Central memory CD8-positive, alpha-beta T cell (primary cell): ENCODE measurements at regions not wholly inside any gene's neighbourhood (a gene's known extent, or its start where the extent isn't known, plus 50 kb on each side); places are given as distances from the start of the nearest gene placed in this dataset.

Source experiments
- ATAC-seq: fragments of 150-1000 bp; cut with Tn5 transposase; replicated peaks from 2 replicates; pipeline ENCODE4 v1.10.0; 2022; ENCODE audit warnings: mild to moderate bottlenecking, moderate FRiP score, moderate number of reproducible peaks; ENCODE audit not compliant: poor library complexity, severe bottlenecking; ENCODE audit errors: extremely low read depth
- DNase-seq, 2 donors: peaks; one replicate each; pipeline ENCODE4 v3.0.0; 2021; ENCODE audit warnings: low spot score in 2 of 2
- H3K27ac Mint-ChIP-seq: one replicate; pipeline ENCODE4 v1.8.0; 2022; ENCODE audit warnings: low read depth, mild to moderate bottlenecking, moderate library complexity, mixed read lengths
- H3K27me3 Mint-ChIP-seq: one replicate; pipeline ENCODE4 v1.8.0; 2022; ENCODE audit warnings: mixed read lengths
- H3K36me3 Mint-ChIP-seq: one replicate; pipeline ENCODE4 v1.8.0; 2022; ENCODE audit warnings: mild to moderate bottlenecking, moderate library complexity, mixed read lengths; ENCODE audit not compliant: insufficient read depth
- H3K4me1 Mint-ChIP-seq: one replicate; pipeline ENCODE4 v1.8.0; 2022; ENCODE audit warnings: mixed read lengths
- H3K4me3 Mint-ChIP-seq: one replicate; pipeline ENCODE4 v1.8.0; 2022; ENCODE audit warnings: mild to moderate bottlenecking, moderate library complexity, mixed read lengths
- H3K9me3 Mint-ChIP-seq: one replicate; pipeline ENCODE4 v1.8.0; 2022; ENCODE audit warnings: mixed read lengths

DNA sequence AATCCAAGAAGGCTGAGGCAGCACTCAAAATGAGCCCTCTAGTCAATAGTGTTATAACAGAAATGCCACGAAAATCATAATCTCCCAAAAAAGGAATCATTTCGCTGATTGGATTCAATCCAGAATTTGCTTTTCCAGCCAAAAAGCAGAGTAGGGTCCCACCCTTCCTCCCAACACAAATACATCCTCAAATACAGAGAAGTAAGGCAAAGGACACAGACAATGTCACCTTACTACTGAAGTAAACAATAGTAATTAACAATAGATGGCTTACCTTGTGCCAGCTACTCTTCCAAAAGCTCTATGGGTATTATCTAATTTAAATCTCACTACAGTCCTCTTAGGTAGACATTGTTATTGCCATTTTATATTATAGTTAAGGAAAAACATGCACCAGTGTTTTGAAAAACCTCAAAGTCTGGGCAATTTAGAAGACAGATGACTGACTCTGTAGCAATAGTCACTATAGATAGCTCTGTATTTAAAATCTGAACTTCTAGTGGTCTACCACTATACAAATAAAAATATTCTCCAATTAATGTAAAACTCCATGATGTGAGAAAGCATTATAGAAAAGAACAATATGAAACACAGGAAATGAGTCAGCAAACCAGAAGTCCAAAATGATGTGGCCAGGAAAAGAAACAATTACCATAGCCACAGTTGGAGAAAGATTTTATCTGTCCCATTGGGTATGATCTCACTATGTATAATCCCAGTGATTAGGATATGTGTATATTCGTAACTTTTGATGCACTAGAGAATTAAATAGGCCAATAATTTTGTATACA, 305.0 kb upstream of the ERBB4 start:
- DNase-seq (no peak), ATAC-seq (no peak)
- H3K27me3 Mint-ChIP-seq, result no peaks in the 10 kb centered on the region
- peaks cover 7% of the 10 kb centered on the region for H3K9me3 Mint-ChIP-seq
- H3K4me3 Mint-ChIP-seq, result no peak overlapping the region
- no peak overlapping the region for H3K27ac Mint-ChIP-seq
- H3K4me1 Mint-ChIP-seq, result no peaks in the 10 kb centered on the region
- no peaks in the 10 kb centered on the region for H3K36me3 Mint-ChIP-seq

DNA sequence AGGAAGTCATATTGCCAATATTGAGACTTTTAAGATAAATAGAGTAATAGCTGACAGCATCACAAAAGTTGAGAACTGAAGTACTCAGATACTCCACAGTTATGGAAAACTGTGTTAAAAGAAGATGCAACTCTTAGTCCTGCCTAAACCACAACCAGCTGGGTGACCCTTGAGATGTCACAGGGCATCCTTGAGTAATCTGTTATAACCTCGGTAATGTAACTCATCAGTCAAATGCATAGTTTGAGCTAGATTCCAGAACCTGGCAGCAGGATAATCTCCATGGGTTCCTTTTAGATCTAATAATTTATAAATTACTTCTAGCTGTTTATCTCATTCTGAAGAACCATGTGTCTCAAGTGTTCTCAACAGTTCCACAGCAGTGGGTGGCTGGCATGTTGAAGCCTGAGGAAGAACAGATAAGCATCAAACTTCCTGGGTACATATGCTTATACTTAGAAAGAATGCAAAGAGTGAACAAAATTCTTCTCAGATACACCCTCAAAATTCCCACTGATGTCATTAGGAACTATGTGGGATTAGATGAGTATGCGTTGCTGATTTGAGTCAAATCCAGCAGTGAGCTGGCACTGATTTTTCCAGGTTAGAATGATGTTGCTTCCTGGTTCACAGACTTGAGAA, 304.1 kb upstream of the ERBB4 start:
- Mint-ChIP-seq H3K36me3 (no peaks in the 10 kb centered on the region), H3K4me1 (no peaks in the 10 kb centered on the region), H3K27ac (no peak overlapping the region), H3K4me3 (no peak overlapping the region), H3K27me3 (no peaks in the 10 kb centered on the region), H3K9me3 (peaks cover 7% of the 10 kb centered on the region)
- DNase-seq, result no peak
- no peak for ATAC-seq

DNA sequence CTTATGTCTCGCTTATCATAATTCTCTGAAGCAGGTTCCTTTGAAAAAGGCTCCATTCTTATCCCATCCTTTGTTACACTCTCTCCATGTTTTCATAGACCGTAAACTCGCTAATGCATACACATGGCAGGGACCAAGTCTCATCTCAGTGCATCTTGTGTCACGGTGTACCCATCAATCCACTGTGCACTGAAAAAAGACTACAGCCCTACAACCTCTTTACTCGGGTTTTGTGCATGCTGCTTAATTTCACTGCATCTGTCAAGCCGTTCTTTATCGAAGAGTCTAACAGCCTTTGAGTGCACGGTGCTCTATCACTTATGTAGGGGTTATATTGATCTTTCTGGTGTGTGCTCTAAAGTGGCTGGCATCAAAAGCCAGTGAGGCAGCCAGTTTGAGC, 302.9 kb upstream of the ERBB4 start:
- H3K27me3 Mint-ChIP-seq, result no peaks in the 10 kb centered on the region
- no peaks in the 10 kb centered on the region for H3K36me3 Mint-ChIP-seq
- H3K27ac Mint-ChIP-seq, result no peak overlapping the region
- peaks cover 7% of the 10 kb centered on the region for H3K9me3 Mint-ChIP-seq
- DNase-seq (no peak), ATAC-seq (no peak)
- H3K4me3 Mint-ChIP-seq, result no peak overlapping the region
- no peaks in the 10 kb centered on the region for H3K4me1 Mint-ChIP-seq

DNA sequence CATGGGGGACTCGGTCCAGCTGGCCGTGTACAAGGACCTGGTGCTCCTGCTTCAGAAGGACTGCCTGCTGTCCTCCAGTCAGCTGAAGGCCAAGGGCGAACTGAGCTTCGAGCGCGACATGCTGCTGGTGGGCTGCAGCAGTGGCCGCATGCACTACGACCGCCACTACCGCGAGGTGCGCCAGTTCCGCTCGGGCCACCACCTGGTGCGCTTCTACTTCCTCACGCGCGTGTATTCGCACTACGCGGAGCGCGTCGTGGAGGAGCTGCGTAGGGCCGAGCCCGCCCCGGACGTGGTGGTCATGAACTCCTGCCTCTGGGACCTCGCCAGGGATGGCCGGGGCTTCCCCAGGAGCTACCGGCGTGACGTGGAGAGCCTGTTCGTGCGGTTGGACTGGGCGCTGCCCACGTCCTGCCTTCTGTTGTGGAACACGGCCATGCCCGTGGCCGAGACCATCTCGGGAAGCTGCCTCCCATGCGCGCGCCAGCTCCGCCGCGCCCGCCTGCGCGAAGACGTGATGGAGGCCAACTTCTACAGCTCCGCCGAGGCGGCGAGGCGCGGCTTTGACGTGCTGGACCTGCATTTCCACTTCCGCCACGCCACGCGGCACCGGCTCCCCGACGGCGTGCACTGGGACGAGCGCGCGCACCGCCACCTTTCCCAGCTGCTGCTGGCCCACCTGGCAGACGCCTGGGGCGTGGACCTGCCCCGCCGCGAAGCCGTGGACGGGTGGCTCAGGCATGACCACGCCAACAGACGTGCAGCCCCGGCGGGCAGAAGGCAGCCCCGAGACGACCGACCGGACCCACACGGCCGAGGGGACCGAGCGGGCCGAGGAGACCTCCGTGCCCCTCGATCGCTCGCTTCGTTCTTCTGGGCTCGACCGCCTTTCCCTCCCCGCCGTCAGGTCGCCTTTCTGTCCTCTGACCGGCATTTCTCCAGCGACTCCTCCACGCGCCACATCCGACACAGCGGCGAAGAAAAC, 293.9 kb upstream of the ERBB4 start:
- Mint-ChIP-seq H3K27me3 (no peaks in the 10 kb centered on the region), H3K9me3 (peaks cover 17% of the 10 kb centered on the region), H3K36me3 (no peaks in the 10 kb centered on the region), H3K4me1 (no peaks in the 10 kb centered on the region), H3K4me3 (no peak overlapping the region), H3K27ac (no peak overlapping the region)
- DNase-seq (no peak), ATAC-seq (no peak)

DNA sequence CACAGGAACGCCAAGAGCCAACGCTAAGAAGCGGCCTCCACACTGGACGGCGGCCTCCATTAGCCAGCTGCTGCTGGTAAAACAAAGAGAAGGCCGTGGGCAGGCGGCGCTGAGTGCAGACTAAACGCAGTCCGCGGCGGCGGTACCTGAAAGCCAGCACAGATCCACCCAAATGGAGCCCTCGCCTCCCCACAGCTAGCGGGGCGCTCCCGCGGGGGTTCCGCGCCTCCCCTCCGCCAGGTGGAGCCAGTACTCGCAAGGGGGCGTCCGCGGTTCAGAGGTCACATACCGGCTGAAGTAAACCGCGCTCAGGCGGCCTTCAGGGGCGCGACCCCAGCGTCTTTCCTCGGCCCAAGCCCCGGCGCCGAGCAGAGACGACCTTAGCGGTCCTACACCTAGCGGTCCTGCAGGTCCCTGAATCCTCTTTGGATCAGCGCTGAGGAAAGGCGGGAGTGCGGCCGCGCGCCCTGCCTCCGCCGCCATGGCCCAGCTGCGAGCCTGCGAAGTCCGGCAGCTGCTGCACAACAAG, 293.1 kb upstream of the ERBB4 start:
- H3K4me3 Mint-ChIP-seq, result no peak overlapping the region
- ATAC-seq, result no peak
- DNase-seq, result no peak
- H3K27me3 Mint-ChIP-seq, result no peaks in the 10 kb centered on the region
- H3K4me1 Mint-ChIP-seq, result no peaks in the 10 kb centered on the region
- H3K9me3 Mint-ChIP-seq, result peaks cover 17% of the 10 kb centered on the region
- H3K36me3 Mint-ChIP-seq, result no peaks in the 10 kb centered on the region
- no peak overlapping the region for H3K27ac Mint-ChIP-seq

DNA sequence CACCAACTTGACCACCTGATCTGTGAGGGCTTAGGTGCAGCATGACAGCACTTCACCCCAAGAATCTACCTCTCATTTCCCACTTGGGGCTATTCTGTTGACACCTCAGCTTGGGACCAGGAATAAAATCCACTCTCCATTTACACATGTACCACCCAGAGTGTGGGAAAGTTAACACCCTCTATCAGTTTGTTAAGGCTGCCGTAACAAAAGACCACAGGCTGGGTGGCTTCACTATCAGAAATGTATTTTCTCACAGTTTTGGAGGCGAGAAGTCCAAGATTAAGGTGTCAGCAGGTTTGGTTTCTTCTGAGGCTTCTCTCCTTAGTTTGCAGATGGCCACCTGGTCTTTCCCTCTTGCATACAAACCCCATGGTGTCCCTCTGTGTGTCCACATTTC, 277.7 kb upstream of the ERBB4 start:
- H3K9me3 Mint-ChIP-seq, result no peaks in the 10 kb centered on the region
- H3K27ac Mint-ChIP-seq, result no peak overlapping the region
- no peaks in the 10 kb centered on the region for H3K36me3 Mint-ChIP-seq
- H3K27me3 Mint-ChIP-seq, result no peaks in the 10 kb centered on the region
- peaks cover 5% of the 10 kb centered on the region for H3K4me1 Mint-ChIP-seq
- no peak for DNase-seq
- no peak overlapping the region for H3K4me3 Mint-ChIP-seq
- no peak for ATAC-seq

DNA sequence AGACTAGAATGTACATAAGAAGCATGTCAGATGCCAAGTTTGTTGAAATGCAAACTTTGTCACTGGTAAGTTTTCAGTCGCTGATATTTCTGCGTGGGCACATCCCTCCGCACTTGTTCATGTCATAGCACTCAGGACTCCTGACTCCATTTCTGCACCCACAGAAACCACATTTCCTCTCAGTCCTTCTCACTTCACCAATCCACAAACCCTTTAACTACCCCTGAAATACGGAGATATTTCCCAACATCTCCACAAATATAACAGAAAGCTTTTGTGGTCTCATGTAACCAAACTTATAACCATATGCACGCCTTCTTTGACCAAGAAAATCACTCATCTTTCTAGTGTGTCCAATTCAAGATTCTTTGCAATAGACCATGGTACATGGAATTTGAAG, 276.9 kb upstream of the ERBB4 start:
- H3K4me1 Mint-ChIP-seq, result peaks cover 5% of the 10 kb centered on the region
- no peaks in the 10 kb centered on the region for H3K9me3 Mint-ChIP-seq
- H3K4me3 Mint-ChIP-seq, result no peak overlapping the region
- DNase-seq (no peak), ATAC-seq (peak; percentile 21)
- peak overlapping the region; percentile 6 for H3K27ac Mint-ChIP-seq
- no peaks in the 10 kb centered on the region for H3K36me3 Mint-ChIP-seq
- no peaks in the 10 kb centered on the region for H3K27me3 Mint-ChIP-seq

DNA sequence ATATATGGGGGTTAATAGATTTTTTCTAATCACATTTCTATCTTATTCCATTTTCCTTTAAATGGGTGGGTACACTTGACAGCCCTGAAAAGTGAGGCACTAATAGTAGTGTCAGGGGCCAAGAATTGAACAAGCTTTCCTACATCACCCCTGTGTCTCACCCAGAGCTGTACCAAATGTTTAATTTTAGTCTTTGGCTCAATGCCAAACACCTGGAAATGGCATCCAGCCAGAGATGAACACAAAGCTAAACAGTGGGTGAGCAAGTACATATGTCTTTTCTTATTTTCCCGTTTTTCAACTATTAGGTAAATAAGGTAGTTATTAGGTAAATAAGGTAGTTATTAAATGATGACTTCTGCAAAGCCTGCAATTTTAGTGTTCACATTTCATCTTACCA, 276.3 kb upstream of the ERBB4 start:
- Mint-ChIP-seq H3K4me3 (no peak overlapping the region), H3K36me3 (no peaks in the 10 kb centered on the region), H3K27ac (no peak overlapping the region), H3K9me3 (no peaks in the 10 kb centered on the region), H3K27me3 (no peaks in the 10 kb centered on the region), H3K4me1 (peaks cover 5% of the 10 kb centered on the region)
- DNase-seq (no peak), ATAC-seq (no peak)

DNA sequence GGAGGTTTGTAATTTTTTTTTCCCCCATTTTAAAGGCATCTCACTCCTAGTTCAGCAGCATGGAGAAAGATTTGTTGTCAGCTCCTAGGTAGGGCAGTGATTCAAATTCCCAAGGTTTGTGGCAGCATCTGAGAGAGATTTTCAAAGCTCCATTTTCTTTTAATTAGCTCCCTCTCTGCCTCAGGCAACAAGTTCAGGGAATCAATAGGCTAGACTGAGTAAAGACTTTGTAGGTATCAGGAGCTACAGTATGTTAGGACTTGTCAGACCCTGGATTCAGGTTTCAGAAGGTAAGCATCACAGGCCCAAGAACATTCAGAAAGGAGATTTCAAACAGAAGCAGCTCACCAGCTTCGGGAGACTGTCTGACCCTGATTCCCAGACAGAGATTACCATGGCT, 273.3 kb upstream of the ERBB4 start:
- H3K9me3 Mint-ChIP-seq, result no peaks in the 10 kb centered on the region

DNA sequence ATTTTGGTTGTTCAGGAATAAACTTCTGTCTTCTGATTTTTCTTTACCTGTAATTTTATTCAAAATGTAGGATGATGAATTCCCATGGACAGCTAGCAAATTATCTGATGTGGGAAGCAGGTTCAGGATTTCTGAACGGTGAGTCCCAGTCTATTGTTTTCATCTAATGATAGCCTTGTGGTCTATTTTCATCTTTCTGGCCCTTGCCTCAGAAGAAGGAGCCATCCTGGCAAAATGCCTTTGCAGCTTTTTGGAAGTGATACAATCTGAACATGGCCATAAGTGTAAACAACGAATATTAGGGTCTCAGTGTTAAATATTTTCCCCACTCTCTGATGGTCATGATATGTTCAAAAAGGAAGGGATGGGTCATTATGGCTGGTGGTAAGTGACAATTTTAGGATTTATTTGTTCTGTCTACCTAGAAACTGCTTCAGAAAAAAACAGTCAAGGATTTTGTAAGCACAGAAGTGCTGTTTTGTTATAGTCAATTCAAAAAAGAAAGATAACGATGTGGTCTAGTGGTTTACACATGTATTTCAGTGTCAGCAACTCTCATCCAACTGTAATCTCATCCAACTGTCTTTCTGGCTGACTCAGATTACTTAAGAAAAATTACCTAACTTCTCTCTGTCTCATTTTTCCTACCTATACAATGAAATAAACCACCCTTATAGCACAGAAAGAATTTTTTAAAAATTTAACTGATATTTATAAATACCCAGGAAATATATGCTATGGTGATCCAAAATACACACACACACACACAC, 272.6 kb upstream of the ERBB4 start:
- Mint-ChIP-seq H3K9me3 (no peaks in the 10 kb centered on the region), H3K27ac (no peak overlapping the region), H3K4me3 (no peak overlapping the region), H3K4me1 (peaks cover 5% of the 10 kb centered on the region), H3K36me3 (no peaks in the 10 kb centered on the region), H3K27me3 (no peaks in the 10 kb centered on the region)
- ATAC-seq (peak; percentile 45), DNase-seq (no peak)

More for the DNA sequence above, 273.3 kb upstream of the ERBB4 start:
- peaks cover 5% of the 10 kb centered on the region for H3K4me1 Mint-ChIP-seq
- DNase-seq, result no peak
- H3K27me3 Mint-ChIP-seq, result no peaks in the 10 kb centered on the region
- H3K4me3 Mint-ChIP-seq, result no peak overlapping the region
- no peak for ATAC-seq
- no peaks in the 10 kb centered on the region for H3K36me3 Mint-ChIP-seq
- no peak overlapping the region for H3K27ac Mint-ChIP-seq

DNA sequence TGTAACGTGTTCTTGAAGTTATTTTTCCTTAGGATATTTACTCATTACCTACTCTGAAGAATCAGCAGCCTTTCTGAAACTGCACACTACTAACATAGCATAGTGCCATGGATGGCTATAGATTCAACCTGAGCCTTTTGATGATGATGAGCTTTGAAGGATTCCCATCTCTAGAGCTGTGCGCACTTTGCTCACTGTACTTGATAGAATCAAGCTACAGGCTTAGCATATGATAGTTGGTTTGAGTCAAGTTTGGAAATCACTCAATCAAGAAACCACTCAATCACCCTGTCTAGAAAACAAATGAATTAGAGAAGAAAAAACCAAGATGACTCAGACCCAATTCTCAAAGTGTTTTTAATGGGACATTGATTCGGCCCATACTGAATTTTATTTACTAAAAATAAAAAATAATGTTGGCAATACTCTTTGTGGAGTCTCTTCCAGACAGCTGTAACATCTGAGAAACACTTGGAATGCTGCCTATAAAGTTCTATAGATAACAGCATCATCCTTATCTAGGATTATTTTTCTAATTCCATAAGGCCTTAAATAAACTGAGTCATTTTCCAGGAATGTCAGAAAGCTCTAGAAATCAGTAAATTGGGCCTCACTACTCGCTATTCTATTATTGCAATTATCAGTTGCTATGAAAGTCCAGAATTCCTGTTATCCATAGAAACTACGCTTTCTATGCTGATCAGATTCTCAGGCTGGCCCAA, 259.0 kb upstream of the ERBB4 start:
- Mint-ChIP-seq H3K27me3 (no peaks in the 10 kb centered on the region), H3K36me3 (no peaks in the 10 kb centered on the region), H3K4me1 (no peaks in the 10 kb centered on the region), H3K9me3 (no peaks in the 10 kb centered on the region), H3K4me3 (no peak overlapping the region), H3K27ac (no peak overlapping the region)
- no peak for DNase-seq
- no peak for ATAC-seq
